IPS-18c (cell line): ENCODE measurements at regions not wholly inside any gene's neighbourhood (a gene's known extent, or its start where the extent isn't known, plus 50 kb on each side); places are given as distances from the start of the nearest gene placed in this dataset.
"Not testable (repeated sequence)": the region's sequence is repeated elsewhere in the genome, so short reads cannot be mapped to it uniquely, and the experiment has no call there.

Experiments used
- H3K4me3 ChIP-seq: 2 replicates; pipeline ENCODE4 v1.7.0; 2013; ENCODE audit warnings: low read depth, mild to moderate bottlenecking, low read length, moderate library complexity; ENCODE audit not compliant: insufficient read depth
- H3K9me3 ChIP-seq: one replicate; pipeline ENCODE4 v1.6.1; 2013; ENCODE audit warnings: mild to moderate bottlenecking, low read length, moderate library complexity; ENCODE audit not compliant: control insufficient read depth, insufficient read depth

DNA sequence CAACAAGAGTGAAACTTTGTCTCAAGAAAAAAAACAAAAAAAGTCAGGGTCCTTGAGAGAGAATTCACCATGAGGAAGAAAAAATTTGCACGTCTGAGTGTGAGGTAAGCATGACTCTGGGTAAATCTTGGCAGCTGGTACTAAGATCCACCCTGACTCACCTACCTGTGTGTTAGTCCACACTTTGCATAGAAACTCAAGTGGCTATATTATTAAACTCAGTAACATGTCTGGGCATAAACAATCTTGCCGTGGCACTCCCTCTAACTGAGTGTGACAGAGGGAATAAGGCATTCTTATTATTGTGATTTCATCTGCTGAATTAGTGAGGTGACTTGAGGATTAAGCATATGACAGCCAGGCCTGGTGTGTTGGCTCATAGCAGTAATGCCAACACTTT is 259.4 kb upstream of the VLDLR start:
- Histone ChIP-seq H3K4me3 (no peak overlapping the region), H3K9me3 (no peaks in the 10 kb centered on the region)

- no peaks in the 10 kb centered on the region for H3K9me3 ChIP-seq
- H3K4me3 ChIP-seq: no peak overlapping the region
Measured at GRCh38 chr9:2363138-2363745, 258.3 kb upstream of the VLDLR start.

GRCh38 chr9:2363781-2364180 is 257.8 kb upstream of the VLDLR start:
- no peaks in the 10 kb centered on the region for H3K9me3 ChIP-seq
- no peak overlapping the region for H3K4me3 ChIP-seq

GRCh38 chr9:2367970-2368369 is 253.6 kb upstream of the VLDLR start:
- Histone ChIP-seq H3K4me3 (no peak overlapping the region), H3K9me3 (no peaks in the 10 kb centered on the region)

GRCh38 chr9:2373648-2374047 is 247.9 kb upstream of the VLDLR start:
- no peak overlapping the region for H3K4me3 ChIP-seq
- H3K9me3 ChIP-seq: no peaks in the 10 kb centered on the region

GRCh38 chr9:2375114-2375513 is 246.5 kb upstream of the VLDLR start:
- Histone ChIP-seq H3K4me3 (no peak overlapping the region), H3K9me3 (no peaks in the 10 kb centered on the region)

- Histone ChIP-seq H3K4me3 (no peak overlapping the region), H3K9me3 (no peaks in the 10 kb centered on the region)
Measured at GRCh38 chr9:2377117-2377516, 244.5 kb upstream of the VLDLR start.

DNA sequence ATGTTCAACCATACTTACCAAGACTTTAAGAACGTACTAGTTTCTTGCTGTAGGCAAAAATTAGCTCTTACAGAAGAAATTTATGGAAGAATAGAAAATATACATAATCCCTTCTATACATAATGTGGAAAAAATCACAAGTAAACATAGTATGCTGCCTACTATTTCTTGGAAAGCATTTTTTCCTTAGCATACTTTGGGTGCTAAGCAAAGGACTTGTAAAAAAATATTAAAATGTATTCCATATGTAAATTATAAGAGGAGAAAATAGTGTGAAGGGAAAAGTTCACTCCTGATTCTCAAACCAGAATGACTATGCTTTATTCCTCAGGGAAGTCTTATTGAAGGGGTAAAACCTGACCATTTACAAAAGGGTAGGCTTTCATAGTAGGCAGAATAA is 243.8 kb upstream of the VLDLR start:
- H3K4me3 ChIP-seq: no peak overlapping the region
- H3K9me3 ChIP-seq: no peaks in the 10 kb centered on the region

GRCh38 chr9:2378266-2378665 is 243.3 kb upstream of the VLDLR start:
- Histone ChIP-seq H3K9me3 (no peaks in the 10 kb centered on the region), H3K4me3 (no peak overlapping the region)

GRCh38 chr9:2378816-2379215 is 242.8 kb upstream of the VLDLR start:
- H3K4me3 ChIP-seq: no peak overlapping the region
- H3K9me3 ChIP-seq: no peaks in the 10 kb centered on the region

DNA sequence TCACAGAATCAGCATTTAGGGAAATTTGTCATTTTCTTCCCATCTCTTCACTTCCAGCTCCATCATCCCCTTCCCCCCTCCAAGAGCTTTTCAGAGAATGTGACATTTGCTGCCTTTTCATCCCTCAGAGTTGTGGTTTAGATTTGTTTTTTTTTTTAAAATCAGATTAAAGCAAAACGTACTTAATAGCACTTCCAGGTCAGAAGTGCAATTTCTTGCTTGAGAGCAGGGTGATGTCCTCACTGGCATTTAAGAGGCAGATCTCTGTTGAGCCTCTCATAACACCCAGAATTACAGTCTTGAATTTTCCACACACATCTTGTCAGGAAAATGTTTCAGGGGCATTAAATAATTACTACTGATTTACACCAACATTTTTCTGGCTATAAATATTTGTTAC is 236.8 kb upstream of the VLDLR start:
- H3K9me3 ChIP-seq: no peaks in the 10 kb centered on the region
- H3K4me3 ChIP-seq: no peak overlapping the region

- no peaks in the 10 kb centered on the region for H3K9me3 ChIP-seq
- H3K4me3 ChIP-seq: no peak overlapping the region
Measured at GRCh38 chr9:2385746-2386145, 235.8 kb upstream of the VLDLR start.

DNA sequence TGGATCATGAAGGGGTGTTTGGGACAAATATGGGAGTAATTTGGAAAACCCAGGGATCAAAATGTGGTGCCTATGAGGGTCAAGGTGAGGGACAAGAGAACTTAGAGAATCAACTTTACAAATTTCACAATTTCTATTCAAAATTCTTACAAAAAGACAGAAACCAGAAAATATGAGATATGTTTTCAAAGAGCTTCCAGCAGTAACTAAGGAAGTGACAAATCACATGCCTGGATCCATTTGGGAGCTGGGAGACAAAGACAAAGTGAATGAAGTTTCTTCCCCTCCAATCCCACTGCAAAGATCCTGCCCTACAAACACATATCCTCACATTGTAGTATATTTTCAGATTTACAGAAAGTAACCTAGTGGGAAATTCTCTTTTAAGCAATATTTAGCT is 235.0 kb upstream of the VLDLR start:
- no peaks in the 10 kb centered on the region for H3K9me3 ChIP-seq
- no peak overlapping the region for H3K4me3 ChIP-seq

GRCh38 chr9:2387166-2387565 is 234.4 kb upstream of the VLDLR start:
- no peaks in the 10 kb centered on the region for H3K9me3 ChIP-seq
- H3K4me3 ChIP-seq: no peak overlapping the region

DNA sequence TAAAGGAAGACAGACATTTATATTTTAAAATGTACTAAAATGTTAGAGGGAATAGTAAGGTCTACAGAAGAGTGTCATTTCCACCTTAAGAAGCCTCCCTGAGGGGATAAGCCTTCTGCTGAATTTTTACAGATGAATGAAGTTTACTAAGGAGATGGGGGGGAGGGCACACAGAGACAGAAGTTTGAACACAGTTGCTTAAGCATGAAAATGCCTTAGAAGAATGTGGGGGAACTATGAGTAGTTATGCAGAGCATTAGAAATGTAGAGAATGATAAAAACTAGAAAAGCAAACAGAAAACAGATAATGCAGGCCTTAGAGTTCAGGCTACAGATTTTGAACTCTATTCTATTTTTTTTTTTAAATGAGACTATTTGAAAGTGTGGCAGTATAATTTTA is 232.2 kb upstream of the VLDLR start:
- Histone ChIP-seq H3K4me3 (no peak overlapping the region), H3K9me3 (no peaks in the 10 kb centered on the region)

- no peak overlapping the region for H3K4me3 ChIP-seq
- H3K9me3 ChIP-seq: no peaks in the 10 kb centered on the region
Measured at GRCh38 chr9:2390028-2390427, 231.6 kb upstream of the VLDLR start.

DNA sequence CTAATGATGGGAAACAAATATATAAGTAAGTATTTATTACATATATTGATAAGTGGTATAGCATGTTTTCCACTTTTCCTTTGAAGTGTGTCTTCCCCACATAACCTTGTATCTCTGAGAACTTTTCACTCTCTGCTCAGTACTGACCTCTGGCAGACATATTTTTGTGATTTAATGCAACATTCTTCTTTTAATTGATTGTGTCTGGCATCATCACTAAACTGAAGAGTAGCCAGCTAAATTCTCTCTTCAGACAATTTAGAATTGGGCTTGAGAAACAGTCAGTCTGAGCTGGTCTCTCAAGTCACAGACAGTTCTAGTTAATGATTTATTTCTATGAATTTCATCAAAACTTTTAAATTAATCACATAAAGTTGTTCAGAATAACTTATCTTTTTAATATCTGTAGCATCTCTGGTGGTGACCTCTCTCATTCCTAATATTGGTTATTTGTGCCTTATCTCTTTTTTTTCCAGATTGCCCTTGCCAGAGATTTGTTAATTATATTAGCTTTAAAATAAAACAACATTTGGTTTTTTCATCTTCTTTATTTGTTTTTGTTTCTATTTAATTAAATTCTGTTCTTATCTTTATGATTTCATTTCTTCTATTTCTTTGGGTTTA is 230.0 kb upstream of the VLDLR start:
- not testable (repeated sequence) for H3K4me3 ChIP-seq, H3K9me3 ChIP-seq

GRCh38 chr9:2394087-2394741 is 227.4 kb upstream of the VLDLR start:
- H3K4me3 ChIP-seq, H3K9me3 ChIP-seq: not testable (repeated sequence)
